K562 (cell line): ENCODE measurements at regions not wholly inside any gene's neighbourhood (a gene's known extent, or its start where the extent isn't known, plus 50 kb on each side); places are given as distances from the start of the nearest gene placed in this dataset.

ENCODE experiments used
- ATAC-seq: fragments of 200-7000 bp; cut with Tn5 transposase; 3 replicates; pipeline ENCODE4 v1.9.1; 2020; ENCODE audit warnings: moderate library complexity
- BruUV-seq: library from RNA; stranded (reverse); fragments of 400-500 nt; replicated peaks from 2 replicates; lab custom pipeline; 2021; lab: Mats Ljungman, UMichigan
- CTCF ChIA-PET: fragments of 300-600 bp; formaldehyde crosslinking; extraction: SDS; loops from one replicate; lab custom pipeline; 2021; ENCODE audit warnings: low intra/inter-chr PET ratio; lab: Yijun Ruan, JAX
- POLR2A ChIA-PET: fragments of 300-600, 350-650 bp; sonication (Branson Sonifier 250); formaldehyde crosslinking; extraction: SDS; loops from one replicate; lab custom pipeline; 2021; ENCODE audit warnings: antibody characterized with exemption, inconsistent platforms; lab: Yijun Ruan, JAX
- DNase-seq, 4 experiments: peaks; one replicate each; pipeline versions ENCODE4 v3.0.0 to v3.0.0-alpha.2; 2011 to 2018; ENCODE audit warnings: low spot score in 3 of 4, mixed read lengths in 3 of 4; ENCODE audit errors: extremely low read depth in 1 of 4
- FAIRE-seq: peaks from 2 replicates; lab custom pipeline; 2011; peaks lifted over from hg19 to GRCh38; lab: Jason Lieb, UNC
- H2AFZ ChIP-seq: 2 replicates; pipeline ENCODE4 v1.6.0; 2011; ENCODE audit warnings: low read depth, low read length, control low read depth, inconsistent platforms
- H3K27ac ChIP-seq: fragments of 200-600 bp; 3 replicates; pipeline ENCODE4 v1.8.0; 2011; ENCODE audit warnings: low read depth, mild to moderate bottlenecking, control low read depth, inconsistent platforms, low read length, moderate library complexity, mixed read lengths; ENCODE audit errors: extremely low read depth
- H3K27me3 ChIP-seq, 2 experiments: fragments of 300-600 bp in 1 of 2; 2 replicates in 1 of 2; 3 replicates in 1 of 2; pipeline versions ENCODE4 v1.6.0 to v1.8.0; 2011; ENCODE audit warnings: inconsistent platforms in 2 of 2, low read length in 2 of 2, mild to moderate bottlenecking in 1 of 2, mixed read lengths in 1 of 2, moderate library complexity in 1 of 2; ENCODE audit not compliant: control insufficient read depth in 2 of 2, insufficient read depth in 2 of 2
- H3K36me3 ChIP-seq: fragments of 300-600 bp; 3 replicates; pipeline ENCODE4 v1.8.0; 2011; ENCODE audit warnings: mild to moderate bottlenecking, low read length, inconsistent platforms; ENCODE audit not compliant: control insufficient read depth, insufficient read depth
- H3K4me1 ChIP-seq, 2 experiments: fragments of 200-600 bp in 1 of 2; replicated peaks in 1 of 2; 2 replicates in 1 of 2; 3 replicates in 1 of 2; pipeline versions ENCODE4 v1.5.1 to v1.8.0; 2011; ENCODE audit warnings: inconsistent platforms in 2 of 2, low read length in 2 of 2, mild to moderate bottlenecking in 1 of 2, mixed read lengths in 1 of 2, moderate library complexity in 1 of 2; ENCODE audit not compliant: control insufficient read depth in 2 of 2, insufficient read depth in 2 of 2
- H3K4me2 ChIP-seq: 2 replicates; pipeline ENCODE4 v1.6.1; 2011; ENCODE audit warnings: low read length, control low read depth, inconsistent platforms, mixed read lengths; ENCODE audit not compliant: insufficient read depth
- H3K4me3 ChIP-seq: fragments of 200-600 bp; sonication (generic), shearing (Covaris generic); 2 replicates; pipeline ENCODE4 v1.5.1; 2016; ENCODE audit warnings: control low read depth, inconsistent platforms
- H3K79me2 ChIP-seq: fragments of 200-600 bp; 3 replicates; pipeline ENCODE4 v1.8.0; 2011; ENCODE audit warnings: low read length, inconsistent platforms; ENCODE audit not compliant: control insufficient read depth, insufficient read depth
- H3K9ac ChIP-seq, 2 experiments: 2 replicates each; pipeline versions ENCODE4 v1.6.0 to v1.6.1; 2011; ENCODE audit warnings: low read depth in 2 of 2, low read length in 2 of 2, control low read depth in 1 of 2, inconsistent platforms in 1 of 2, mild to moderate bottlenecking in 1 of 2, mixed read lengths in 1 of 2; ENCODE audit not compliant: insufficient read depth in 1 of 2
- H3K9me1 ChIP-seq: one replicate; pipeline ENCODE4 v1.6.0; 2011; ENCODE audit warnings: inconsistent platforms, mild to moderate bottlenecking, low read length, moderate library complexity; ENCODE audit not compliant: control insufficient read depth, insufficient read depth
- H3K9me3 ChIP-seq: replicated peaks from 2 replicates; pipeline ENCODE4 v1.5.1; 2011; ENCODE audit warnings: low read depth, low read length, inconsistent platforms; ENCODE audit not compliant: control insufficient read depth, insufficient read depth
- H4K20me1 ChIP-seq: replicated peaks from 2 replicates; pipeline ENCODE4 v1.6.1; 2011; ENCODE audit warnings: low read length, inconsistent platforms, mixed read lengths; ENCODE audit not compliant: control insufficient read depth, insufficient read depth
- CTCFL ChIP-seq: IDR thresholded peaks from 2 replicates; pipeline ENCODE4 v1.6.1; 2011; ENCODE audit warnings: borderline replicate concordance, low read depth, mild to moderate bottlenecking, moderate library complexity, low read length; ENCODE audit not compliant: insufficient read depth, poor library complexity, severe bottlenecking
- DMBX1 ChIP-seq: fragments of 250-450 bp; sonication (Bioruptor Pico); IDR thresholded peaks from 2 replicates; pipeline ENCODE4 v1.8.0; 2022; ENCODE audit warnings: inconsistent platforms, mild to moderate bottlenecking, moderate library complexity, borderline replicate concordance
- HIVEP1 ChIP-seq: fragments of 250-450 bp; sonication (Bioruptor Pico); IDR thresholded peaks from 2 replicates; pipeline ENCODE4 v1.4.0; 2020; ENCODE audit warnings: mild to moderate bottlenecking
- MTA2 ChIP-seq: fragments of 450-650 bp; IDR thresholded peaks from 2 replicates; pipeline ENCODE4 v1.6.1; 2016; ENCODE audit warnings: low read depth
- PHF20 ChIP-seq: fragments of 450-650 bp; IDR thresholded peaks from 2 replicates; pipeline ENCODE4 v1.6.1; 2018; ENCODE audit not compliant: partially characterized antibody
- PHTF2 ChIP-seq: fragments of 250-450 bp; sonication (Bioruptor Pico); IDR thresholded peaks from 2 replicates; pipeline ENCODE4 v1.5.0; 2021; ENCODE audit warnings: mild to moderate bottlenecking
- WGBS: fragments of 100-300 bp; shearing (Covaris generic); methylation state at CpG from one replicate; pipeline ENCODE4 v1.1.6; 2016; ENCODE audit warnings: low coverage, mixed read lengths; ENCODE audit not compliant: insufficient coverage; ENCODE audit errors: missing lambda C conversion rate; 5-methylcytosine and 5-hydroxymethylcytosine counted together
- in situ Hi-C: fragments of 300-500 bp; cut with MboI; formaldehyde crosslinking; loops from 4 replicates; pipeline ENCODE4 v1.15.0; 2018; ENCODE audit warnings: inconsistent platforms, mixed read lengths
- intact Hi-C: fragments of 100-400 bp; cut with micrococcal nuclease; formaldehyde crosslinking; loops from 2 replicates; pipeline ENCODE4 v1.14.2; 2022
- TF ChIP-seq, protein P1 (sequence below): fragments of 250-450 bp; sonication (Bioruptor Pico); IDR thresholded peaks from 2 replicates; pipeline ENCODE4 v1.5.0; 2021
- TF ChIP-seq, protein P2 (sequence below): fragments of 250-450 bp; sonication (Bioruptor Pico); IDR thresholded peaks from 2 replicates; pipeline ENCODE4 v1.4.0; 2020

DNA sequence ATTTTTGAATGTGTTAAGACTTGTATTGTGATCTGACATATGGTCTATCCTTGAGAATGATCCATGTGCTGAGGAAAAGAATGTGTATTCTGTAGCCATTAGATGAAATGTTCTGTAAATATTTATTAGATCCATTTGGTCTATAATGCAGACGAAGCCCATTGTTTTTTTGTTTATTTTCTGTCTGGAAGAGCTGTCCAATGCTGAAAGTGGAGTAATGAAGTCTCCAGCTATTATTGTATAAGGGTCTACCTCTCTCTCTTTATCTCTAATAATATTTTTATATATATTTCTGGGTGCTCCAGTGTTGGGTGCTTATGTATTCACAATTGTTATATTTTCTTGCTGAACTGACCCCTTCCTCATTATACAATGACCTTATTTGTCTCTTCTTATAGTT, 250.6 kb upstream of the GADL1 start:
- Histone ChIP-seq H4K20me1 (no peaks in the 10 kb centered on the region), H3K4me1 (no peaks in the 10 kb centered on the region), H3K4me3 (no peak overlapping the region), H3K9me1 (no peaks in the 10 kb centered on the region), H3K9me3 (no peaks in the 10 kb centered on the region), H3K27me3 (no peaks in the 10 kb centered on the region), H2AFZ (no peak overlapping the region), H3K9ac (no peak overlapping the region), H3K36me3 (no peaks in the 10 kb centered on the region), H3K4me2 (no peak overlapping the region), H3K79me2 (no peaks in the 10 kb centered on the region), H3K27ac (no peak overlapping the region)
- 0% methylated on average over 1 of the region's 1 CpG for WGBS
- intact Hi-C loops (no loop called here), in situ Hi-C loops (no loop called here)
- ChIA-PET CTCF (no interaction called here), POLR2A (no interaction called here)
- no peak for FAIRE-seq
- DNase-seq = no peak
- no TSS peak for BruUV-seq
- no peak for TF ChIP-seq CTCFL
- no peak for TF ChIP-seq DMBX1 (CRISPR knock-in tag)
- TF ChIP-seq, protein P1, sequence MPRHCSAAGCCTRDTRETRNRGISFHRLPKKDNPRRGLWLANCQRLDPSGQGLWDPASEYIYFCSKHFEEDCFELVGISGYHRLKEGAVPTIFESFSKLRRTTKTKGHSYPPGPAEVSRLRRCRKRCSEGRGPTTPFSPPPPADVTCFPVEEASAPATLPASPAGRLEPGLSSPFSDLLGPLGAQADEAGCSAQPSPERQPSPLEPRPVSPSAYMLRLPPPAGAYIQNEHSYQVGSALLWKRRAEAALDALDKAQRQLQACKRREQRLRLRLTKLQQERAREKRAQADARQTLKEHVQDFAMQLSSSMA (CRISPR knock-in tag) = no peak
- TF ChIP-seq MTA2 = no peak
- TF ChIP-seq PHTF2 (CRISPR knock-in tag) = no peak
- TF ChIP-seq, protein P2, sequence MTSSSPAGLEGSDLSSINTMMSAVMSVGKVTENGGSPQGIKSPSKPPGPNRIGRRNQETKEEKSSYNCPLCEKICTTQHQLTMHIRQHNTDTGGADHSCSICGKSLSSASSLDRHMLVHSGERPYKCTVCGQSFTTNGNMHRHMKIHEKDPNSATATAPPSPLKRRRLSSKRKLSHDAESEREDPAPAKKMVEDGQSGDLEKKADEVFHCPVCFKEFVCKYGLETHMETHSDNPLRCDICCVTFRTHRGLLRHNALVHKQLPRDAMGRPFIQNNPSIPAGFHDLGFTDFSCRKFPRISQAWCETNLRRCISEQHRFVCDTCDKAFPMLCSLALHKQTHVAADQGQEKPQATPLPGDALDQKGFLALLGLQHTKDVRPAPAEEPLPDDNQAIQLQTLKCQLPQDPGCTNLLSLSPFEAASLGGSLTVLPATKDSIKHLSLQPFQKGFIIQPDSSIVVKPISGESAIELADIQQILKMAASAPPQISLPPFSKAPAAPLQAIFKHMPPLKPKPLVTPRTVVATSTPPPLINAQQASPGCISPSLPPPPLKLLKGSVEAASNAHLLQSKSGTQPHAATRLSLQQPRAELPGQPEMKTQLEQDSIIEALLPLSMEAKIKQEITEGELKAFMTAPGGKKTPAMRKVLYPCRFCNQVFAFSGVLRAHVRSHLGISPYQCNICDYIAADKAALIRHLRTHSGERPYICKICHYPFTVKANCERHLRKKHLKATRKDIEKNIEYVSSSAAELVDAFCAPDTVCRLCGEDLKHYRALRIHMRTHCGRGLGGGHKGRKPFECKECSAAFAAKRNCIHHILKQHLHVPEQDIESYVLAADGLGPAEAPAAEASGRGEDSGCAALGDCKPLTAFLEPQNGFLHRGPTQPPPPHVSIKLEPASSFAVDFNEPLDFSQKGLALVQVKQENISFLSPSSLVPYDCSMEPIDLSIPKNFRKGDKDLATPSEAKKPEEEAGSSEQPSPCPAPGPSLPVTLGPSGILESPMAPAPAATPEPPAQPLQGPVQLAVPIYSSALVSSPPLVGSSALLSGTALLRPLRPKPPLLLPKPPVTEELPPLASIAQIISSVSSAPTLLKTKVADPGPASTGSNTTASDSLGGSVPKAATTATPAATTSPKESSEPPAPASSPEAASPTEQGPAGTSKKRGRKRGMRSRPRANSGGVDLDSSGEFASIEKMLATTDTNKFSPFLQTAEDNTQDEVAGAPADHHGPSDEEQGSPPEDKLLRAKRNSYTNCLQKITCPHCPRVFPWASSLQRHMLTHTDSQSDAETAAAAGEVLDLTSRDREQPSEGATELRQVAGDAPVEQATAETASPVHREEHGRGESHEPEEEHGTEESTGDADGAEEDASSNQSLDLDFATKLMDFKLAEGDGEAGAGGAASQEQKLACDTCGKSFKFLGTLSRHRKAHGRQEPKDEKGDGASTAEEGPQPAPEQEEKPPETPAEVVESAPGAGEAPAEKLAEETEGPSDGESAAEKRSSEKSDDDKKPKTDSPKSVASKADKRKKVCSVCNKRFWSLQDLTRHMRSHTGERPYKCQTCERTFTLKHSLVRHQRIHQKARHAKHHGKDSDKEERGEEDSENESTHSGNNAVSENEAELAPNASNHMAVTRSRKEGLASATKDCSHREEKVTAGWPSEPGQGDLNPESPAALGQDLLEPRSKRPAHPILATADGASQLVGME (CRISPR knock-in tag) = no peak
- TF ChIP-seq HIVEP1 (CRISPR knock-in tag) = no peak
- no peak for TF ChIP-seq PHF20
- no peak for ATAC-seq
